ENCODE measurements at regions not wholly inside any gene's neighbourhood (a gene's known extent, or its start where the extent isn't known, plus 50 kb on each side); places are given as distances from the start of the nearest gene placed in this dataset.
"Not testable (repeated sequence)": the region's sequence is repeated elsewhere in the genome, so short reads cannot be mapped to it uniquely, and the experiment has no call there.

- no peak for DNase-seq (ENCODE audit: low read depth)
These were observed 101.9 kb upstream of the EFNA5 start for GRCh38 chr5:107772418-107773310.

GRCh38 chr5:107771926-107772325 is 101.2 kb upstream of the EFNA5 start:
- DNase-seq (ENCODE audit: low read depth): no peak

DNA sequence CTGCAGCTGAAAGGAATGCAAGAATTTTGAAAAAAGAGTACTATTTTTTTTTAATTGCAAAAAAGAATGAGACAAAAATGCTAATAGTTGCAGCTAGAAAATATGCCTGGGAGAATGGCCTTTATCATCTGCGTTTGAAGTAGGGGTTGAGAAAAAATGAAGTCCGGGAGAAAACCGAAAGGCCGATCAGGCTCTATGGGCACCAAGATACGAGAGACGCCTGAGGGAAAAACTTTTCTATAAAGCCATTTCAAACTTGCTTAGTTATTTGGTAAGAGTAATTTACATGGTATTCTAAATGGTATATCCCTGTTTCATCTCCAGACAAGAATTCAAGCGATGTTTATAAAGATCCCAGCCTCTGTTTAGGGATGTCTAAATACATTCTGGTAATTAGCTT is 99.3 kb upstream of the EFNA5 start:
- no peak for DNase-seq (ENCODE audit: low read depth)

DNA sequence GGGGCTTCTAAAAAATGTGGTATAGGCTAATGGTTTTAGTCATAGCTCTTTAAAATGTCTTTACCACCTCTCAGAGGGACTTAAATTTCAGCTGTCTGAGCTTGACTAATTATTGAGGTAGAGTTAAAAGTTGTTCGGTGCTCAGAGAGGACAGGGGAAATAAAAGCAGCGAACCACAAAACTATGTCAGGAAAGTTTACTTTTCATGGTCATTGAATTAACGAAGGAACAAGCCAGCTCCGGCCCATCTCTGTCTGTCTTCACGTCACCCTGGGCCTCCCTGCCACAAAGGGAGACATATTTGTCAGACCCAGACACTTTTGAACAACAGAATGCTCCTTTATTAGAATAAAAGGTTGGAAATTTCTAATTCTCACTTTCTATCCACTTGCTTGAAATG is 98.8 kb upstream of the EFNA5 start:
- no peak for DNase-seq (ENCODE audit: low read depth)

- DNase-seq (ENCODE audit: low read depth): no peak
These were observed 96.2 kb upstream of the EFNA5 start for GRCh38 chr5:107766972-107767371.

DNA sequence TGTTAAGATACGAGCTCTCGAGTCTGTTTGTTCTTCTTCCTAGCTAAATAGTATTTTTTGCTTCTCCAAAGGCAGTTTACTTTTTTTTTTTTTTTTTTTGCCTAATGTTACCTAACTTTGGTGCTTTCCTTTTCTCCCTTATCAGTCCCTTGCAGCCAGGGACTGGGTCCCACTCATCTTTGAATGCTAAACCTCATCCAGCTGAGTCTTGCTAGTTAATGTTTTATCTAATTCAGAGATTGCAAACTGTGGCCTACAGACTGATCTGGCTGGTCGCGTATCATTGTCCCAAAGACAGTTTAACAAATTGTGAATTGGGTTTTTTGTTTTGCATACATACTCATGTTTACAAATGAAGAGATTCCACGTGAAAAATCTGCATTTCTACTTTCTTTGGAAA is 95.7 kb upstream of the EFNA5 start:
- DNase-seq (ENCODE audit: low read depth): no peak

DNA sequence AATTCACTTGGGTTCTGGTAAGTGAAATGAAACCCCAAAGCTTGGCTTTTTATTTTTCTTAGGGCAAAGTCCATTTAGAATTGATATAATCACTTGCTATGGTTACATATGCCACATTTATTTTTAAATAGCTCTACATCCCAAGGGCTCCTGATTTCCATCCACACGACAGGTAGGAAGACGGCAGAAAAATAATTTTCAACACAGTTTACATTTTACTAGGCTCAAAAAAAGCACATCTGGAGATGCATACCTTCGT is 95.0 kb upstream of the EFNA5 start:
- no peak for DNase-seq (ENCODE audit: low read depth)

- DNase-seq (ENCODE audit: low read depth): no peak
These were observed 94.5 kb upstream of the EFNA5 start for GRCh38 chr5:107764976-107765804.

GRCh38 chr5:107764282-107764681 is 93.5 kb upstream of the EFNA5 start:
- no peak for DNase-seq (ENCODE audit: low read depth)

DNA sequence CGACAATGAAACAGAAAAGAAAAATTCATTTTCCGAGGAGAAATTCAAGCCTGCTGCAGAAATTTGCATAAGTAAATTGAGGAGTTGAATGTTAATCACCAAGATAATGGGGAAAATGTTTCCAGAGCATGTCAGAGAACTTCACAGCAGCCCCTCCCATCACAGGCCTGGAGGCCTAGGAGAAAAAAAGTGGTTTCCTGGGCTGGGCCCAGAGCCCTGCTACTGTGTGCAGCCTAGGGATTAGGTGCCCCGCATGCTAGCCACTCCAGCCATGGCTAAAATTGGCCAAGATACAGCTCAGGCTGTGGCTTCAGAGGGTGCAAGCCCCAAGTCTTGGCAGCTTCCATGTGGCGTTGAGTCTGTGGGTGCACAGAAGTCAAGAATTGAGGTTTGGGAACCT is 82.7 kb upstream of the EFNA5 start:
- no peak for DNase-seq (ENCODE audit: low read depth)

- DNase-seq (ENCODE audit: low read depth): no peak
These were observed 73.9 kb upstream of the EFNA5 start for GRCh38 chr5:107744418-107745330.

DNA sequence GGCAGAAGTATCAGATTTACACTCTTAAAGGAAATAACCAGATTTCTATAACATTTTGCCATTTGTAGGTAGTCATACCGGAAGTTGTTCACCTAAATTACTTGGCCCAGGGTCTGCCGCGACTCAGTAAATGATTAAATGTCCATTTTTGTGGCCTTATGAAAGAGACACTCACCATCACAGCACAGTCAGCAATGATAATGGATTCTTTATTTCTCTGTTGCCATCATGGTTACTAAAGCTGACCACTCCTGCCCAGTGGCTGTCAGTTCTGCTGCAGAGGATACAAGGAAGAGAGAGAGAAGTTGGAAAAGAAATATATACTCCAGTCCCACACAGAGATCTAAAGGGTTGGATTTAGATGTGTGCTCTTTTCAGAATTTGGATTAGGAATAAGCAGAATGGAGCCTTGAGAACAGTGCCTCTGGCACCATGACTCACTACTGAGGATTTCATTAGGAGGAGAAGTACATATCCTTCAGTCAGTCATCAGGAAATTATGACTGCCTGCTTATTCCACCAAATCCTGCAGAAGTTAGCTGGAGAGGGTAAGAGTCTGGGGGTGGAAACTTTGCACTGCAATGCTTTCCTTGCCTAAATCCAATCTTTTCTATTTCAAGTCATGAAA is 72.8 kb upstream of the EFNA5 start:
- peak; percentile 68 for DNase-seq (ENCODE audit: low read depth)

DNA sequence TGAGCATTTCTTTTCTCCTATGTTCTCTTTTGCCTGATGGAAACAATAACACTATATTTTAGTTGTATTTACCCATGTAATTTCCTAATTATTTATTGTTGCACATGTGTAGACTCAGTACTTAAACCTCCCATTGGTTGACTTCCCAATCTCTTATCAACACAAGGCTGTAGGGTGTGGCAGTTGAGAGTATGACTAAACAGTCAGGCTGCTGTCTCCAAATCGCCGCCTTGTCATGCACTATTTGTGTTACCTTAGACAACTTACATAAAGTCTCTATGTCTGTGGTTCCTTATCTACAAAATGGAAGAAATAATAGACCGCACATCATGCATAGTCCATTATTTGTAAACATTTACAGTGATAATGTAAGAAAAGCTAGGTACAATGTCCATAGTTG is 68.9 kb upstream of the EFNA5 start:
- no peak for DNase-seq (ENCODE audit: low read depth)

GRCh38 chr5:107736638-107737037 is 65.9 kb upstream of the EFNA5 start:
- no peak for DNase-seq (ENCODE audit: low read depth)

- DNase-seq (ENCODE audit: low read depth): not testable (repeated sequence)
These were observed 65.4 kb upstream of the EFNA5 start for GRCh38 chr5:107736089-107736488.

DNA sequence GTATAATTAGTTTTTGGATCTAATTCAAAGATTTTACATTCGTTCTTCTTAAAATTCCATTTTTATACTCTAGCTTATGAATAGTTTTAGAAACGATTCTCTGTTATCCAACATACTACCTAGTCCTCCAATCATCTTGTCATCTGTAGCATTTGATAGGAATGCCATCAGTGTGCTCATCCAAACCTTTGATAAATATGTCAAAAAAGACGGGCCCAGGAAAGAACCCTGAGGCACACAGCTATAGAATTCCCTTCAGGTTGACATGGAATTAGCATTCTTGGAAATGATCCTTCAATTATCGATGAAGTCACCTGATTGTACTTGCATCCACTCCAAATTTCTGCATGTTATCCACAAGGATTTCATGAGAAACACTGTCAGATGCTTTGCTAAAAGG is 64.8 kb upstream of the EFNA5 start:
- DNase-seq (ENCODE audit: low read depth): no peak

GRCh38 chr5:107726896-107727295 is 56.2 kb upstream of the EFNA5 start:
- DNase-seq (ENCODE audit: low read depth): no peak

DNA sequence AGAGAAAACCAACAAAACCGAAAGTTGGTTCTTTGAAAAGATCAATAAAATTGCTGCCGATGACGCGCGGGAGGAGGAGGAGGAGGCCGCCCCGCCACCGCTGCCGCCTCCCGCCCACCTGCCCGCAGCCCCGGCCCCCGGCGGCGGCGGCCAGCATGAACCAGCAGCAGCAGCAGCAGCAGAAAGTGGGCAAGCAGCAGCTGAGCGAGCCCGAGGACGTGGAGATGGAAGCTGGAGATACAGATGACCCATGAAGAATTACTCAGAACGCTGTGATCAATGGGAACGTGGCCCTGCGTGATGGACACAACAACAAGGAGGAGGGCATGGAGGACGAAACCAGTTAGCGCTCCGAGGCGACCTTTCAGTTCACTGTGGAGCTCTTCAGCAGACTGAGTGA is 53.9 kb upstream of the EFNA5 start:
- DNase-seq (ENCODE audit: low read depth): no peak

DNA sequence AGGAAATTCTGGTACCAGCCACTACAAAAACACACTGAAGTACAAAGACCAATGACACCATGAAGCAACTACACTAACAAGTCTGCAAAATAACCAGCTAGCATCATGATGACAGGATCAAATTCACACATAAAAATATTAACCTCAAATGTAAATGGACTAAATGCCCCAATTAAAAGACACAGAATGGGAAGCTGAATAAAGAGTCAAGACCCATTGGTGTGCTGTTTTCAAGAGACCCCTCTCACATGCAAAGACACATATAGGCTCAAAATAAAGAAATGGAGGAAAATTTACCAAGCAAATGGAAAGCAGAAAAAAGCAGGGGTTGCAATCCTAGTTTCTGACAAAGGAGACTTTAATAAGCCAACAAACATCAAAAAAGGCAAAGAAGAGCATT is 50.5 kb upstream of the EFNA5 start:
- DNase-seq (ENCODE audit: low read depth): not testable (repeated sequence)

Data from RPMI7951 (cell line).